IMR-90 (cell line): ENCODE measurements at regions not wholly inside any gene's neighbourhood (a gene's known extent, or its start where the extent isn't known, plus 50 kb on each side); places are given as distances from the start of the nearest gene placed in this dataset.
"Not testable (repeated sequence)": the region's sequence is repeated elsewhere in the genome, so short reads cannot be mapped to it uniquely, and the experiment has no call there.

Experiments
- ATAC-seq: fragments of 200-7000 bp; cut with Tn5 transposase; 2 replicates; pipeline ENCODE4 v1.9.1; 2020; ENCODE audit warnings: low read depth, mild to moderate bottlenecking, moderate library complexity
- BruUV-seq: library from RNA; stranded (reverse); fragments of 400-500 nt; replicated peaks from 2 replicates; lab custom pipeline; 2021; lab: Mats Ljungman, UMichigan
- CTCF ChIA-PET: fragments of 300-600 bp; formaldehyde crosslinking; extraction: SDS; loops from one replicate; lab custom pipeline; 2021; ENCODE audit warnings: antibody characterized with exemption; lab: Yijun Ruan, JAX
- POLR2A ChIA-PET: fragments of 300-600 bp; sonication (Branson Sonifier 250); formaldehyde crosslinking; loops from one replicate; lab custom pipeline; 2022; ENCODE audit warnings: antibody characterized with exemption; ENCODE audit not compliant: unreplicated experiment; lab: Charles Lee
- DNase-seq: peaks from one replicate; pipeline ENCODE4 v3.0.0; 2013
- H2AFZ ChIP-seq: replicated peaks from 2 replicates; pipeline ENCODE3; 2013; ENCODE audit warnings: low read length, mild to moderate bottlenecking; ENCODE audit not compliant: poor library complexity
- H2AK5ac ChIP-seq: 2 replicates; pipeline ENCODE4 v1.6.1; 2013; ENCODE audit warnings: low read depth, low read length, inconsistent platforms
- H2AK9ac ChIP-seq: replicated peaks from 2 replicates; pipeline ENCODE3; 2013; ENCODE audit warnings: mild to moderate bottlenecking, low read depth, low read length, moderate library complexity; ENCODE audit not compliant: poor library complexity
- H2BK120ac ChIP-seq: 2 replicates; pipeline ENCODE4 v1.6.1; 2013; ENCODE audit warnings: low read depth, low read length, inconsistent platforms
- H2BK15ac ChIP-seq: 3 replicates; pipeline ENCODE4 v1.6.1; 2013; ENCODE audit warnings: low read depth, low read length, inconsistent platforms
- H2BK20ac ChIP-seq: 2 replicates; pipeline ENCODE4 v1.6.1; 2013; ENCODE audit warnings: low read depth, mild to moderate bottlenecking, inconsistent platforms, low read length, moderate library complexity
- H2BK5ac ChIP-seq: 2 replicates; pipeline ENCODE4 v1.6.1; 2013; ENCODE audit warnings: mild to moderate bottlenecking, low read depth, low read length, inconsistent platforms; ENCODE audit not compliant: poor library complexity, severe bottlenecking
- H3K14ac ChIP-seq: replicated peaks from 2 replicates; pipeline ENCODE4 v1.6.1; 2013; ENCODE audit warnings: low read depth, low read length, inconsistent platforms
- H3K18ac ChIP-seq: 2 replicates; pipeline ENCODE4 v1.6.1; 2013; ENCODE audit warnings: low read depth, low read length, control low read depth
- H3K23ac ChIP-seq: 2 replicates; pipeline ENCODE4 v1.6.1; 2013; ENCODE audit warnings: low read depth, low read length, inconsistent platforms
- H3K27ac ChIP-seq: 2 replicates; pipeline ENCODE4 v1.5.1; 2013; ENCODE audit warnings: mild to moderate bottlenecking, control low read depth, low read length; ENCODE audit not compliant: insufficient read depth
- H3K27me3 ChIP-seq: 2 replicates; pipeline ENCODE4 v1.6.1; 2013; ENCODE audit warnings: low read length; ENCODE audit not compliant: control insufficient read depth, insufficient read depth
- H3K36me3 ChIP-seq: 2 replicates; pipeline ENCODE4 v1.6.1; 2013; ENCODE audit warnings: low read length, mixed read lengths; ENCODE audit not compliant: control insufficient read depth, insufficient read depth
- H3K4ac ChIP-seq: 2 replicates; pipeline ENCODE4 v1.6.1; 2013; ENCODE audit warnings: low read depth, low read length, inconsistent platforms
- H3K4me1 ChIP-seq: 2 replicates; pipeline ENCODE4 v1.6.1; 2013; ENCODE audit warnings: low read length, mixed read lengths; ENCODE audit not compliant: control insufficient read depth, insufficient read depth
- H3K4me2 ChIP-seq: 2 replicates; pipeline ENCODE4 v1.6.1; 2013; ENCODE audit warnings: low read depth, mild to moderate bottlenecking, control low read depth, low read length, moderate library complexity
- H3K4me3 ChIP-seq: 2 replicates; pipeline ENCODE4 v1.5.1; 2013; ENCODE audit warnings: low read depth, mild to moderate bottlenecking, control low read depth, low read length, moderate library complexity; ENCODE audit not compliant: insufficient read depth
- H3K56ac ChIP-seq: 2 replicates; pipeline ENCODE4 v1.6.1; 2013; ENCODE audit warnings: low read length, inconsistent platforms; ENCODE audit not compliant: insufficient read depth; ENCODE audit errors: extremely low read depth
- H3K79me1 ChIP-seq, 2 experiments: 2 replicates each; pipeline ENCODE4 v1.6.1; 2013; ENCODE audit warnings: low read length in 2 of 2, inconsistent platforms in 1 of 2, low read depth in 1 of 2
- H3K9ac ChIP-seq: 2 replicates; pipeline ENCODE4 v1.6.1; 2013; ENCODE audit warnings: low read depth, low read length, control low read depth
- H3K9me1 ChIP-seq: 2 replicates; pipeline ENCODE4 v1.6.1; 2013; ENCODE audit warnings: low read length, inconsistent platforms; ENCODE audit not compliant: insufficient read depth
- H3K9me3 ChIP-seq: 2 replicates; pipeline ENCODE4 v1.6.1; 2013; ENCODE audit warnings: low read length; ENCODE audit not compliant: control insufficient read depth, insufficient read depth
- H4K20me1 ChIP-seq: 2 replicates; pipeline ENCODE4 v1.6.1; 2013; ENCODE audit warnings: low read length, inconsistent platforms; ENCODE audit not compliant: insufficient read depth
- H4K5ac ChIP-seq: 2 replicates; pipeline ENCODE4 v1.6.1; 2013; ENCODE audit warnings: mild to moderate bottlenecking, low read depth, low read length, control low read depth
- H4K8ac ChIP-seq, 2 experiments: 2 replicates each; pipeline ENCODE4 v1.6.1; 2013; ENCODE audit warnings: low read depth in 2 of 2, low read length in 2 of 2, control low read depth in 1 of 2, inconsistent platforms in 1 of 2
- H4K91ac ChIP-seq: 2 replicates; pipeline ENCODE4 v1.6.1; 2013; ENCODE audit warnings: low read depth, low read length, inconsistent platforms; ENCODE audit not compliant: insufficient read depth
- WGBS, 2 experiments: methylation state at CpG; one replicate each; pipeline versions ENCODE4 v1.1.5 to v1.1.7; 2013; ENCODE audit warnings: missing lambda C conversion rate in 2 of 2; ENCODE audit not compliant: insufficient read length in 1 of 2; ENCODE audit errors: extremely low coverage in 2 of 2; 5-methylcytosine and 5-hydroxymethylcytosine counted together
- dilution Hi-C: fragments of 300-500 bp; cut with HindIII; formaldehyde crosslinking; loops from one replicate; pipeline ENCODE4 v1.14.3; 2018; ENCODE audit warnings: low sequenced_read_pairs; ENCODE audit not compliant: unreplicated experiment
- in situ Hi-C: fragments of 300-500 bp; cut with MboI; formaldehyde crosslinking; loops from 3 replicates; pipeline ENCODE4 v1.14.3; 2019; ENCODE audit warnings: low sequenced_read_pairs, inconsistent platforms, mixed read lengths
- intact Hi-C: fragments of 100-400 bp; cut with micrococcal nuclease; formaldehyde crosslinking; loops from 2 replicates; pipeline ENCODE4 v1.10.0; 2022

GRCh38 chr17:30675777-30676492 lies 148.6 kb downstream of the CRLF3 start:
- BruUV-seq, result not testable (repeated sequence)

GRCh38 chr17:30669217-30669649 lies 155.3 kb downstream of the CRLF3 start:
- H3K4me2 ChIP-seq, BruUV-seq, H4K5ac ChIP-seq, H3K9me1 ChIP-seq, H3K9ac ChIP-seq, H3K4me1 ChIP-seq, H2BK120ac ChIP-seq, H2AK9ac ChIP-seq, H3K4me3 ChIP-seq, H3K27me3 ChIP-seq, H3K27ac ChIP-seq, in situ Hi-C loops, H2BK20ac ChIP-seq, H3K56ac ChIP-seq, H3K9me3 ChIP-seq, DNase-seq, H4K8ac ChIP-seq, H3K4ac ChIP-seq, H3K14ac ChIP-seq, H4K20me1 ChIP-seq, POLR2A ChIA-PET, intact Hi-C loops, ATAC-seq, H3K36me3 ChIP-seq, H3K18ac ChIP-seq, H2BK15ac ChIP-seq, H3K23ac ChIP-seq, H2AK5ac ChIP-seq, H4K91ac ChIP-seq, H2AFZ ChIP-seq, H3K79me1 ChIP-seq, dilution Hi-C loops, H2BK5ac ChIP-seq: not testable (repeated sequence)
- WGBS, 2 experiments, result no CpG with 5 or more reads among the region's 9 CpGs
- CTCF ChIA-PET, result interaction anchor here (0.6 kb wide), 1 partner anchor 24 kb away, joined by 3 read pairs; no protein-coding TSS in a partner anchor

More at GRCh38 chr17:30675777-30676492, 148.6 kb downstream of the CRLF3 start:
- H3K4me3 ChIP-seq, CTCF ChIA-PET, H4K91ac ChIP-seq, H4K5ac ChIP-seq, H3K9me1 ChIP-seq, H3K4me2 ChIP-seq, POLR2A ChIA-PET, dilution Hi-C loops, H3K9ac ChIP-seq, H3K27ac ChIP-seq, intact Hi-C loops, H2AFZ ChIP-seq, H2BK120ac ChIP-seq, H3K56ac ChIP-seq, H2BK15ac ChIP-seq, ATAC-seq, H3K23ac ChIP-seq, H3K4me1 ChIP-seq, H2BK20ac ChIP-seq, H3K27me3 ChIP-seq, H3K36me3 ChIP-seq, H2BK5ac ChIP-seq, H3K79me1 ChIP-seq, H2AK5ac ChIP-seq, H3K18ac ChIP-seq, DNase-seq, in situ Hi-C loops, H4K8ac ChIP-seq, H3K14ac ChIP-seq, H2AK9ac ChIP-seq, H4K20me1 ChIP-seq, H3K4ac ChIP-seq: not testable (repeated sequence)
- H3K9me3 ChIP-seq, result peaks cover 12% of the 10 kb centered on the region
- no CpG with 5 or more reads among the region's 3 CpGs for WGBS, 2 experiments
